ENCODE measurements at regions not wholly inside any gene's neighbourhood (a gene's known extent, or its start where the extent isn't known, plus 50 kb on each side); places are given as distances from the start of the nearest gene placed in this dataset.

DNA sequence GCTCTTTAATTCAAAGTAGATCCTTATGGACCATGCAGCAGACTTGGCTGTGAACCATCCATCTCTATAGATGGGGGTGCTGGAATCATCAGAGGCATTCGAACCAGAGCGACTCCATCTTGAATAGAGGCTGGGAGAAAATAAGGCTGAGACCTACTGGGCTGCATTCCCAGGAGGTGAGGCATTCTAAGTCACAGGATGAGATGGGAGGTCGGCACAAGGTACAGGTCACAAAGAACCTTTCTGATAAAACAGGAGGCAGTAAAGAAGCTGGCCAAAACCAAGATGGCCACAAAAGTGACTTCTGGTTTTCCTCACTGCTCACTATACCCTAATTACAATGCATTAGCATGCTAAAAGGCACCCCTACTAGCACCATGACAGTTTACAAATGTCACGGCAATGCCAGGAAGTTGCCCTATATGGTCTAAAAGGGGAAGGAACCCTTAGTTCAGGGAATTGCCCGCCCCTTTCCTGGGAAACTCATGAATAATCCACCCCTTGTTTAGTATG lies 89.2 kb upstream of the BRD7 start:
- Mint-ChIP-seq H3K27me3 (ENCODE audit: insufficient read depth) (peaks cover 18% of the 10 kb centered on the region), H3K4me3 (no peak overlapping the region), H3K4me1 (peaks cover 13% of the 10 kb centered on the region), H3K36me3 (ENCODE audit: low read depth) (no peaks in the 10 kb centered on the region), H3K27ac (no peak overlapping the region), H3K9me3 (no peaks in the 10 kb centered on the region)
- Histone ChIP-seq H3K27ac (ENCODE audit: low read depth, low read length) (no peak overlapping the region), H3K27me3 (ENCODE audit: control insufficient read depth, insufficient read depth, low read length, poor library complexity, severe bottlenecking) (no peaks in the 10 kb centered on the region), H3K9me3 (ENCODE audit: control insufficient read depth, low read length) (no peaks in the 10 kb centered on the region), H3K4me3 (ENCODE audit: low read length) (no peak overlapping the region), H3K36me3 (ENCODE audit: control insufficient read depth, insufficient read depth, low read length) (no peaks in the 10 kb centered on the region), H3K4me1 (ENCODE audit: control insufficient read depth, insufficient read depth, low read length) (no peaks in the 10 kb centered on the region), H3K9ac (ENCODE audit: extremely low read depth, low read length, poor library complexity, severe bottlenecking) (no peak overlapping the region)
- TF ChIP-seq, protein P1, sequence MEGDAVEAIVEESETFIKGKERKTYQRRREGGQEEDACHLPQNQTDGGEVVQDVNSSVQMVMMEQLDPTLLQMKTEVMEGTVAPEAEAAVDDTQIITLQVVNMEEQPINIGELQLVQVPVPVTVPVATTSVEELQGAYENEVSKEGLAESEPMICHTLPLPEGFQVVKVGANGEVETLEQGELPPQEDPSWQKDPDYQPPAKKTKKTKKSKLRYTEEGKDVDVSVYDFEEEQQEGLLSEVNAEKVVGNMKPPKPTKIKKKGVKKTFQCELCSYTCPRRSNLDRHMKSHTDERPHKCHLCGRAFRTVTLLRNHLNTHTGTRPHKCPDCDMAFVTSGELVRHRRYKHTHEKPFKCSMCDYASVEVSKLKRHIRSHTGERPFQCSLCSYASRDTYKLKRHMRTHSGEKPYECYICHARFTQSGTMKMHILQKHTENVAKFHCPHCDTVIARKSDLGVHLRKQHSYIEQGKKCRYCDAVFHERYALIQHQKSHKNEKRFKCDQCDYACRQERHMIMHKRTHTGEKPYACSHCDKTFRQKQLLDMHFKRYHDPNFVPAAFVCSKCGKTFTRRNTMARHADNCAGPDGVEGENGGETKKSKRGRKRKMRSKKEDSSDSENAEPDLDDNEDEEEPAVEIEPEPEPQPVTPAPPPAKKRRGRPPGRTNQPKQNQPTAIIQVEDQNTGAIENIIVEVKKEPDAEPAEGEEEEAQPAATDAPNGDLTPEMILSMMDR (conservative IDR thresholded peaks at IDR 0.05): no peak
- no peak for DNase-seq
- 95 to 100% methylated on average over 2 to 5 of the region's 5 CpGs for WGBS, 2 experiments (ENCODE audit: insufficient coverage in 1 of 2, insufficient read length in 1 of 2)

DNA sequence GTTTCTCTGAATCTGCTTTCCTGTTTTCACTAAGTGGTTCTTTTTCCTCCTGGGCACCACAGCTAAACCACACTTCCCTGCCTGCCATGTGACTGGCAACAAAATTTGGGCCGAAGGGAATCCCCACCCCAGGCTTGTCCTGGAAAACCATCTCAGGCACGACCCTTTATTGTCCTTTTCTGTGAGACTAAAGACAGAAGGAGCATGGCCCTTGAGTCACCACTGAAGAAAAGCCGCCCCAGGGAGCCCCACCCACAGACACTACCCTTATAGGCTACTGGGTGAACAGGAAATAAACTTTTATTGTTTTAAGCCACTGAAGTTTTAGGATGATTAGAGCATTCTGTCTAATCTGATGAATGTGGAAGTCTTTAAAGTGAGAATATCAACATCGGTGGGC lies 88.6 kb upstream of the BRD7 start:
- 80 to 98% methylated on average over 1 to 4 of the region's 4 CpGs for WGBS, 2 experiments (ENCODE audit: insufficient coverage in 1 of 2, insufficient read length in 1 of 2)
- Mint-ChIP-seq H3K36me3 (ENCODE audit: low read depth) (no peaks in the 10 kb centered on the region), H3K27ac (no peak overlapping the region), H3K27me3 (ENCODE audit: insufficient read depth) (peaks cover 17% of the 10 kb centered on the region), H3K9me3 (no peaks in the 10 kb centered on the region), H3K4me1 (peaks cover 11% of the 10 kb centered on the region), H3K4me3 (no peak overlapping the region)
- TF ChIP-seq, protein P1 (conservative IDR thresholded peaks at IDR 0.05): no peak
- Histone ChIP-seq H3K27me3 (ENCODE audit: control insufficient read depth, insufficient read depth, low read length, poor library complexity, severe bottlenecking) (no peaks in the 10 kb centered on the region), H3K4me1 (ENCODE audit: control insufficient read depth, insufficient read depth, low read length) (no peaks in the 10 kb centered on the region), H3K4me3 (ENCODE audit: low read length) (no peak overlapping the region), H3K9me3 (ENCODE audit: control insufficient read depth, low read length) (no peaks in the 10 kb centered on the region), H3K9ac (ENCODE audit: extremely low read depth, low read length, poor library complexity, severe bottlenecking) (no peak overlapping the region), H3K36me3 (ENCODE audit: control insufficient read depth, insufficient read depth, low read length) (no peaks in the 10 kb centered on the region), H3K27ac (ENCODE audit: low read depth, low read length) (no peak overlapping the region)
- DNase-seq: no peak

DNA sequence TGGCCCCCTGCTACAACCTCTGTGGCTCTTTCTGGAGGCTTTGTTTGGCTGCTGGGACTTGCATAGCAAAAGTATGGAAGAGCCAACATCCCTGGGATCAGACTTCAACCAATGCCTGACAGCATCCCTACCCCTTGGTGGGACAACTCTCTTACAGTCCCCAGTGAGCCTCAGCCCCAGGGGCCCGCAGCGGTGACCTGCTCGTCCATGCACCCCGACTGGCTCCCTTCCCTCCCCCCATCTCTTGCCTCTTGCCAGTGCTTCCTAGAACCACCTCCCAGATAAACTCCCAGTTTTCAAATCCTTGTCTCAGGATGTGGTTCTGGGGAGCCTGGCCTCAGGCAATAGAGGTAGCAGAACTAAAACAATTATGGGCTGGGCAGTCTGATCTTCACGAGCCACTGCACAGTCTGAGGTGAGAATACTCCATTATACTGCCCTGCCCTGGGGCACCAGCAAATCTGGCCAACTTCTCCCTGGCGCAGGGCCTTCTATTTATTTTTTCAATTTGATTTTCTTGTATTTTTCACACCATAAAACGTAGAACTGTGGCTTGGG lies 86.6 kb upstream of the BRD7 start:
- Histone ChIP-seq H3K36me3 (ENCODE audit: control insufficient read depth, insufficient read depth, low read length) (no peaks in the 10 kb centered on the region), H3K27ac (ENCODE audit: low read depth, low read length) (no peak overlapping the region), H3K9me3 (ENCODE audit: control insufficient read depth, low read length) (no peaks in the 10 kb centered on the region), H3K9ac (ENCODE audit: extremely low read depth, low read length, poor library complexity, severe bottlenecking) (no peak overlapping the region), H3K4me1 (ENCODE audit: control insufficient read depth, insufficient read depth, low read length) (no peaks in the 10 kb centered on the region), H3K4me3 (ENCODE audit: low read length) (no peak overlapping the region), H3K27me3 (ENCODE audit: control insufficient read depth, insufficient read depth, low read length, poor library complexity, severe bottlenecking) (no peaks in the 10 kb centered on the region)
- 90 to 91% methylated on average over 6 to 7 of the region's 7 CpGs for WGBS, 2 experiments (ENCODE audit: insufficient coverage in 1 of 2, insufficient read length in 1 of 2)
- TF ChIP-seq, protein P1 (conservative IDR thresholded peaks at IDR 0.05): no peak
- Mint-ChIP-seq H3K27me3 (ENCODE audit: insufficient read depth) (peaks cover 15% of the 10 kb centered on the region), H3K9me3 (no peaks in the 10 kb centered on the region), H3K36me3 (ENCODE audit: low read depth) (no peaks in the 10 kb centered on the region), H3K4me3 (no peak overlapping the region), H3K27ac (no peak overlapping the region), H3K4me1 (peaks cover 11% of the 10 kb centered on the region)
- DNase-seq: no peak
